HG02759 (cell line): ENCODE measurements at regions not wholly inside any gene's neighbourhood (a gene's known extent, or its start where the extent isn't known, plus 50 kb on each side); places are given as distances from the start of the nearest gene placed in this dataset.
A peak's percentile ranks its signal among the peaks of the same experiment; 100 is the strongest.
"Not testable (repeated sequence)": the region's sequence is repeated elsewhere in the genome, so short reads cannot be mapped to it uniquely, and the experiment has no call there.

Experiments used
- ATAC-seq: cut with Tn5 transposase; IDR thresholded peaks from one replicate; pipeline ENCODE4 v1.9.1; 2021; ENCODE audit warnings: mild to moderate bottlenecking, moderate library complexity; ENCODE audit not compliant: unreplicated experiment

GRCh38 chr3:182485301-182485700, 308.0 kb upstream of the ATP11B start:
- ATAC-seq = no peak

GRCh38 chr3:182486463-182486862, 306.8 kb upstream of the ATP11B start:
- no peak for ATAC-seq

GRCh38 chr3:182487143-182487542, 306.2 kb upstream of the ATP11B start:
- no peak for ATAC-seq

GRCh38 chr3:182487611-182488010, 305.7 kb upstream of the ATP11B start:
- no peak for ATAC-seq

- ATAC-seq = no peak
Measured at GRCh38 chr3:182490596-182491491, 302.5 kb upstream of the ATP11B start.

- ATAC-seq = no peak
Measured at GRCh38 chr3:182491577-182491976, 301.7 kb upstream of the ATP11B start.

GRCh38 chr3:182492536-182492935, 300.8 kb upstream of the ATP11B start:
- ATAC-seq = no peak

- no peak for ATAC-seq
Measured at GRCh38 chr3:182500289-182500688, 293.0 kb upstream of the ATP11B start.

GRCh38 chr3:182501856-182502255, 291.4 kb upstream of the ATP11B start:
- no peak for ATAC-seq

- ATAC-seq = no peak
Measured at GRCh38 chr3:182503401-182503800, 289.9 kb upstream of the ATP11B start.

- ATAC-seq = no peak
Measured at GRCh38 chr3:182508919-182509711, 284.2 kb upstream of the ATP11B start.

- ATAC-seq = no peak
Measured at GRCh38 chr3:182509844-182510460, 283.4 kb upstream of the ATP11B start.

- ATAC-seq = no peak
Measured at GRCh38 chr3:182514236-182514964, 278.9 kb upstream of the ATP11B start.

- peak; percentile 60 for ATAC-seq
Measured at GRCh38 chr3:182516597-182517336, 276.5 kb upstream of the ATP11B start.

GRCh38 chr3:182519569-182519968, 273.7 kb upstream of the ATP11B start:
- ATAC-seq = no peak

GRCh38 chr3:182521339-182521738, 272.0 kb upstream of the ATP11B start:
- peak; percentile 52 for ATAC-seq

GRCh38 chr3:182523424-182523823, 269.9 kb upstream of the ATP11B start:
- ATAC-seq = not testable (repeated sequence)

GRCh38 chr3:182523836-182524235, 269.5 kb upstream of the ATP11B start:
- no peak for ATAC-seq

GRCh38 chr3:182524711-182525401, 268.4 kb upstream of the ATP11B start:
- no peak for ATAC-seq
